IMR-90 (cell line): ENCODE measurements at regions not wholly inside any gene's neighbourhood (a gene's known extent, or its start where the extent isn't known, plus 50 kb on each side); places are given as distances from the start of the nearest gene placed in this dataset.
A peak's percentile ranks its signal among the peaks of the same experiment; 100 is the strongest.
"Not testable (repeated sequence)": the region's sequence is repeated elsewhere in the genome, so short reads cannot be mapped to it uniquely, and the experiment has no call there.

Experiments
- ATAC-seq: fragments of 200-7000 bp; cut with Tn5 transposase; 2 replicates; pipeline ENCODE4 v1.9.1; 2020; ENCODE audit warnings: low read depth, mild to moderate bottlenecking, moderate library complexity
- BruUV-seq: library from RNA; stranded (reverse); fragments of 400-500 nt; replicated peaks from 2 replicates; lab custom pipeline; 2021; lab: Mats Ljungman, UMichigan
- CTCF ChIA-PET: fragments of 300-600 bp; formaldehyde crosslinking; extraction: SDS; loops from one replicate; lab custom pipeline; 2021; ENCODE audit warnings: antibody characterized with exemption; lab: Yijun Ruan, JAX
- POLR2A ChIA-PET: fragments of 300-600 bp; sonication (Branson Sonifier 250); formaldehyde crosslinking; loops from one replicate; lab custom pipeline; 2022; ENCODE audit warnings: antibody characterized with exemption; ENCODE audit not compliant: unreplicated experiment; lab: Charles Lee
- DNase-seq: peaks from one replicate; pipeline ENCODE4 v3.0.0; 2013
- H2AFZ ChIP-seq: replicated peaks from 2 replicates; pipeline ENCODE3; 2013; ENCODE audit warnings: low read length, mild to moderate bottlenecking; ENCODE audit not compliant: poor library complexity
- H2AK5ac ChIP-seq: 2 replicates; pipeline ENCODE4 v1.6.1; 2013; ENCODE audit warnings: low read depth, low read length, inconsistent platforms
- H2AK9ac ChIP-seq: replicated peaks from 2 replicates; pipeline ENCODE3; 2013; ENCODE audit warnings: mild to moderate bottlenecking, low read depth, low read length, moderate library complexity; ENCODE audit not compliant: poor library complexity
- H2BK120ac ChIP-seq: 2 replicates; pipeline ENCODE4 v1.6.1; 2013; ENCODE audit warnings: low read depth, low read length, inconsistent platforms
- H2BK15ac ChIP-seq: 3 replicates; pipeline ENCODE4 v1.6.1; 2013; ENCODE audit warnings: low read depth, low read length, inconsistent platforms
- H2BK20ac ChIP-seq: 2 replicates; pipeline ENCODE4 v1.6.1; 2013; ENCODE audit warnings: low read depth, mild to moderate bottlenecking, inconsistent platforms, low read length, moderate library complexity
- H2BK5ac ChIP-seq: 2 replicates; pipeline ENCODE4 v1.6.1; 2013; ENCODE audit warnings: mild to moderate bottlenecking, low read depth, low read length, inconsistent platforms; ENCODE audit not compliant: poor library complexity, severe bottlenecking
- H3K14ac ChIP-seq: replicated peaks from 2 replicates; pipeline ENCODE4 v1.6.1; 2013; ENCODE audit warnings: low read depth, low read length, inconsistent platforms
- H3K18ac ChIP-seq: 2 replicates; pipeline ENCODE4 v1.6.1; 2013; ENCODE audit warnings: low read depth, low read length, control low read depth
- H3K23ac ChIP-seq: 2 replicates; pipeline ENCODE4 v1.6.1; 2013; ENCODE audit warnings: low read depth, low read length, inconsistent platforms
- H3K27ac ChIP-seq: 2 replicates; pipeline ENCODE4 v1.5.1; 2013; ENCODE audit warnings: mild to moderate bottlenecking, control low read depth, low read length; ENCODE audit not compliant: insufficient read depth
- H3K27me3 ChIP-seq: 2 replicates; pipeline ENCODE4 v1.6.1; 2013; ENCODE audit warnings: low read length; ENCODE audit not compliant: control insufficient read depth, insufficient read depth
- H3K36me3 ChIP-seq: 2 replicates; pipeline ENCODE4 v1.6.1; 2013; ENCODE audit warnings: low read length, mixed read lengths; ENCODE audit not compliant: control insufficient read depth, insufficient read depth
- H3K4ac ChIP-seq: 2 replicates; pipeline ENCODE4 v1.6.1; 2013; ENCODE audit warnings: low read depth, low read length, inconsistent platforms
- H3K4me1 ChIP-seq: 2 replicates; pipeline ENCODE4 v1.6.1; 2013; ENCODE audit warnings: low read length, mixed read lengths; ENCODE audit not compliant: control insufficient read depth, insufficient read depth
- H3K4me2 ChIP-seq: 2 replicates; pipeline ENCODE4 v1.6.1; 2013; ENCODE audit warnings: low read depth, mild to moderate bottlenecking, control low read depth, low read length, moderate library complexity
- H3K4me3 ChIP-seq: 2 replicates; pipeline ENCODE4 v1.5.1; 2013; ENCODE audit warnings: low read depth, mild to moderate bottlenecking, control low read depth, low read length, moderate library complexity; ENCODE audit not compliant: insufficient read depth
- H3K56ac ChIP-seq: 2 replicates; pipeline ENCODE4 v1.6.1; 2013; ENCODE audit warnings: low read length, inconsistent platforms; ENCODE audit not compliant: insufficient read depth; ENCODE audit errors: extremely low read depth
- H3K79me1 ChIP-seq, 2 experiments: 2 replicates each; pipeline ENCODE4 v1.6.1; 2013; ENCODE audit warnings: low read length in 2 of 2, inconsistent platforms in 1 of 2, low read depth in 1 of 2
- H3K9ac ChIP-seq: 2 replicates; pipeline ENCODE4 v1.6.1; 2013; ENCODE audit warnings: low read depth, low read length, control low read depth
- H3K9me1 ChIP-seq: 2 replicates; pipeline ENCODE4 v1.6.1; 2013; ENCODE audit warnings: low read length, inconsistent platforms; ENCODE audit not compliant: insufficient read depth
- H3K9me3 ChIP-seq: 2 replicates; pipeline ENCODE4 v1.6.1; 2013; ENCODE audit warnings: low read length; ENCODE audit not compliant: control insufficient read depth, insufficient read depth
- H4K20me1 ChIP-seq: 2 replicates; pipeline ENCODE4 v1.6.1; 2013; ENCODE audit warnings: low read length, inconsistent platforms; ENCODE audit not compliant: insufficient read depth
- H4K5ac ChIP-seq: 2 replicates; pipeline ENCODE4 v1.6.1; 2013; ENCODE audit warnings: mild to moderate bottlenecking, low read depth, low read length, control low read depth
- H4K8ac ChIP-seq, 2 experiments: 2 replicates each; pipeline ENCODE4 v1.6.1; 2013; ENCODE audit warnings: low read depth in 2 of 2, low read length in 2 of 2, control low read depth in 1 of 2, inconsistent platforms in 1 of 2
- H4K91ac ChIP-seq: 2 replicates; pipeline ENCODE4 v1.6.1; 2013; ENCODE audit warnings: low read depth, low read length, inconsistent platforms; ENCODE audit not compliant: insufficient read depth
- WGBS, 2 experiments: methylation state at CpG; one replicate each; pipeline versions ENCODE4 v1.1.5 to v1.1.7; 2013; ENCODE audit warnings: missing lambda C conversion rate in 2 of 2; ENCODE audit not compliant: insufficient read length in 1 of 2; ENCODE audit errors: extremely low coverage in 2 of 2; 5-methylcytosine and 5-hydroxymethylcytosine counted together
- dilution Hi-C: fragments of 300-500 bp; cut with HindIII; formaldehyde crosslinking; loops from one replicate; pipeline ENCODE4 v1.14.3; 2018; ENCODE audit warnings: low sequenced_read_pairs; ENCODE audit not compliant: unreplicated experiment
- in situ Hi-C: fragments of 300-500 bp; cut with MboI; formaldehyde crosslinking; loops from 3 replicates; pipeline ENCODE4 v1.14.3; 2019; ENCODE audit warnings: low sequenced_read_pairs, inconsistent platforms, mixed read lengths
- intact Hi-C: fragments of 100-400 bp; cut with micrococcal nuclease; formaldehyde crosslinking; loops from 2 replicates; pipeline ENCODE4 v1.10.0; 2022

GRCh38 chr5:177891547-177892356 lies 104.3 kb downstream of the PROP1 start:
- H3K56ac ChIP-seq, in situ Hi-C loops, H3K9me3 ChIP-seq, H2BK5ac ChIP-seq, H4K20me1 ChIP-seq, H2AK5ac ChIP-seq, H3K4me2 ChIP-seq, H3K18ac ChIP-seq, H4K5ac ChIP-seq, H3K36me3 ChIP-seq, H2AFZ ChIP-seq, H2BK120ac ChIP-seq, H3K4me3 ChIP-seq, H3K23ac ChIP-seq, CTCF ChIA-PET, H2AK9ac ChIP-seq, dilution Hi-C loops, H3K4ac ChIP-seq, H3K4me1 ChIP-seq, H3K27ac ChIP-seq, H4K91ac ChIP-seq, intact Hi-C loops, H3K27me3 ChIP-seq, H3K14ac ChIP-seq, H3K79me1 ChIP-seq, POLR2A ChIA-PET, H2BK20ac ChIP-seq, H3K9ac ChIP-seq, H2BK15ac ChIP-seq, DNase-seq, H3K9me1 ChIP-seq, H4K8ac ChIP-seq, BruUV-seq: not testable (repeated sequence)
- no CpG with 5 or more reads among the region's 11 CpGs for WGBS, 2 experiments
- peak; percentile 98 for ATAC-seq

DNA sequence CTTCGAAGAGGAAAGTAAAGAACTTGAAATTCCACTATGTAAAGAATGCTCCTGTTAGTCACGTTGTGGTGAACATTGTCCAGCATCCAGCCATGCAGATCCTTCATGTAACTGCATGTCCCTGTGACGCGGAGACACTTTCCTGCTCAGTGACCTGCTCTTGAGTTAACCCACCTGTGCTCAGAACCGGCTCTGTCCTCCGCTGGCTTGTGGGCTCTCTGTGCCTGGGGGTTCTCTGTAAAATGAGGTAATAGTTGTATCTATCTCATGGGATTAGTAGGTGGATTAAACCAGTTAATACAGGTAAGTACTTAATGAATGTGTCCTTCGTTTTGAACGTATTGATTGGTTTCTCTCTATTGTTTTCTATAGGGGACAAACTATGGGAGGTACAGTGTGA lies 100.6 kb upstream of the FAM153A start:
- ATAC-seq, DNase-seq, H2BK15ac ChIP-seq, H2BK5ac ChIP-seq, H4K8ac ChIP-seq, H3K9me3 ChIP-seq, BruUV-seq, H2AK5ac ChIP-seq, H2AFZ ChIP-seq, POLR2A ChIA-PET, H3K36me3 ChIP-seq, H3K27me3 ChIP-seq, H4K91ac ChIP-seq, H3K23ac ChIP-seq, H2BK20ac ChIP-seq, H3K27ac ChIP-seq, H4K5ac ChIP-seq, H3K79me1 ChIP-seq, dilution Hi-C loops, in situ Hi-C loops, H3K18ac ChIP-seq, H2BK120ac ChIP-seq, H3K14ac ChIP-seq, H2AK9ac ChIP-seq, CTCF ChIA-PET, H3K4me3 ChIP-seq, H4K20me1 ChIP-seq, H3K4ac ChIP-seq, intact Hi-C loops, H3K4me2 ChIP-seq, H3K9ac ChIP-seq, H3K9me1 ChIP-seq, H3K56ac ChIP-seq, H3K4me1 ChIP-seq: not testable (repeated sequence)
- 94% methylated on average over 6 of the region's 8 CpGs; no CpG with 5 or more reads in 1 of the 2 experiments for WGBS, 2 experiments
